ENCODE measurements at regions not wholly inside any gene's neighbourhood (a gene's known extent, or its start where the extent isn't known, plus 50 kb on each side); places are given as distances from the start of the nearest gene placed in this dataset.

- Histone ChIP-seq H3K79me1 (ENCODE audit: insufficient read depth, low read depth, low read length, poor library complexity, severe bottlenecking) (no peaks in the 10 kb centered on the region), H3K4ac (ENCODE audit: low read depth, low read length) (no peak overlapping the region), H3K9ac (ENCODE audit: extremely low read depth, insufficient read length, low read length) (no peak overlapping the region), H2BK120ac (ENCODE audit: low read depth, low read length, poor library complexity, severe bottlenecking) (no peak overlapping the region), H4K20me1 (ENCODE audit: control insufficient read depth, insufficient read depth, insufficient read length) (no peaks in the 10 kb centered on the region), H4K5ac (ENCODE audit: insufficient read length, low read depth, low read length) (no peak overlapping the region), H4K8ac (replicated peaks; ENCODE audit: insufficient read length, low read depth, low read length) (no peak overlapping the region), H4K91ac (ENCODE audit: insufficient read length, low read depth, low read length) (no peak overlapping the region), H3K9me3 (ENCODE audit: control insufficient read depth, low read depth, low read length) (no peaks in the 10 kb centered on the region), H3T11ph (ENCODE audit: low read length) (no peak overlapping the region), H2BK5ac (ENCODE audit: insufficient read length, low read length) (no peak overlapping the region), H3K27me3 (ENCODE audit: insufficient read depth, low read length) (no peaks in the 10 kb centered on the region), H2AK5ac (ENCODE audit: insufficient read length, low read length) (no peak overlapping the region), H3K14ac (ENCODE audit: insufficient read depth, low read length) (no peak overlapping the region), H2AFZ (ENCODE audit: low read length) (no peak overlapping the region), H3K18ac (ENCODE audit: insufficient read length, low read depth, low read length) (no peak overlapping the region), H2BK20ac (ENCODE audit: low read depth, low read length, poor library complexity, severe bottlenecking) (no peak overlapping the region), H3K79me2 (ENCODE audit: insufficient read depth, low read length) (no peaks in the 10 kb centered on the region), H3K27ac (ENCODE audit: insufficient read length, low read depth, low read length) (no peak overlapping the region), H2BK15ac (ENCODE audit: low read depth, low read length) (no peak overlapping the region), H3K4me1 (ENCODE audit: insufficient read depth, low read length) (no peaks in the 10 kb centered on the region), H3K23ac (ENCODE audit: insufficient read length, low read depth, low read length) (no peak overlapping the region), H3K23me2 (ENCODE audit: insufficient read length, low read depth, low read length, poor library complexity, severe bottlenecking) (no peaks in the 10 kb centered on the region), H3K4me2 (ENCODE audit: insufficient read depth, insufficient read length, low read length) (no peak overlapping the region), H3K56ac (ENCODE audit: insufficient read length, low read depth, low read length) (no peak overlapping the region), H2BK12ac (ENCODE audit: insufficient read length, low read depth, low read length) (no peak overlapping the region)
- no peak for TF ChIP-seq CTCF (conservative IDR thresholded peaks at IDR 0.05)
- no peak overlapping the region for H3K27ac Mint-ChIP-seq
- H3K9me3 Mint-ChIP-seq, result no peaks in the 10 kb centered on the region
- no peaks in the 10 kb centered on the region for H3K4me1 Mint-ChIP-seq
- no peaks in the 10 kb centered on the region for H3K27me3 Mint-ChIP-seq (ENCODE audit: low read depth)
- no peaks in the 10 kb centered on the region for H3K36me3 Mint-ChIP-seq (ENCODE audit: insufficient read depth in 1 of 3, low read depth in 3 of 3)
- DNase-seq, result no peak
- no CpG with 5 or more reads among the region's 3 CpGs for WGBS (ENCODE audit: extremely low coverage, insufficient read length, low lambda C conversion rate)
- H3K4me3 Mint-ChIP-seq, result no peak overlapping the region
These were observed 179.4 kb upstream of the CXCR4 start for GRCh38 chr2:136297312-136297711.
